ENCODE measurements at regions not wholly inside any gene's neighbourhood (a gene's known extent, or its start where the extent isn't known, plus 50 kb on each side); places are given as distances from the start of the nearest gene placed in this dataset.

GRCh38 chr10:52864201-52865106 lies 91.9 kb upstream of the MBL2 start:
- no peak for DNase-seq

DNA sequence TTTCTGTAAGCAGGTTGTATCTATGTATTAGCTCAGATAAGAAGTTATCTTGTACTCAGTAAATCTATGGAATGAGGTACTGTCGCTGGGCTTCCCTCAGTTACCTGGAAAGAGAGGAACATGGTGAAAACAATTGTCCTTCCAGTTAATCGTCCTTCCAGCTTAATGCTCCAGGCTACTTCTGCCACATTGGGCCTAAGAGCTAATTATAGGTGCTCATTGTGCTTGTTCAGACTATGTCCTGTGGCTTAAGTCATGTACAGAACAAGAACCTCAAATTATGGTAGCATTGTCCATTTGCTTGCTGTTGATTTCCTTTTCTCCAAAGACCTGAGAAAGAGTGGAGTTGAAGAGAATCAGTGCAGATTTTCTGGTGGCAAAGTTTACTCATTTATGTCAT lies 86.1 kb upstream of the MBL2 start:
- DNase-seq = no peak

DNA sequence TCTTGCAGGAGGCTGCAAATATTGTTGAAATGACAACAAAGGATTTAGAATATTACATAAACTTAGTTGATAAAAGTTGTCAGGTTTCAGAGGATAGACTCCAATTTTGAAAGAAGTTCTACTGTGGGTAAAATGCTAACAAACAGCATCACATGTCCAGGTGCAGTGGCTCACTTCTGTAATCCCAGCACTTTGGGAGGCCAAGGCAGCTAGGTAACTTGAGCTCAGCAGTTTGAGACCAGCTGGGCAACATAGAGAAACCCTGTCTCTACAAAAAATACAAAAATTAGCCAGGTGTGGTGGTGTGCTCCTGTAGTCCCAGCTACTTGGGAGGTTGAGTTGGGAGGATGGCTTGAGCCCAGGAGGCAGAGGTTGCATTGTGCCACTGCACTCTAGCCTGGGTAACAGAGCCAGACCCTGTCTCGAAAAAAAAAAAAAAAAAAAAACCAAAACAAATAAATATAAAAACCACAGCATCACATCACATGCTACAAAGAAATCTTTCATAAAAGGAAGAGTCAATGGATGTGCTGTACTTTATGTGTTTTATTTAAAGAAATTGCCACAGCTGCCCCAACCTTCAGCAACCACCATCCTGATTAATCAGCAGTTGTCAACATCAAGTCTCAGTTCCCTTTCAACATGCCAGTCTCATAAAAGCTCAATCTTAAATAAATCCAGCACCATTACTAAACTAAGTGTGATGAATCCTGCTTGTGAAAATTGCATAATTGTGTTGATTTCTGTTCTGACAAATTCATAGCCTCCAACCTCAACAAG lies 83.2 kb upstream of the MBL2 start:
- no peak for DNase-seq

GRCh38 chr10:52853704-52854103 lies 81.1 kb upstream of the MBL2 start:
- no peak for DNase-seq

GRCh38 chr10:52836816-52837215 lies 64.2 kb upstream of the MBL2 start:
- no peak for DNase-seq
